ENCODE measurements at regions not wholly inside any gene's neighbourhood (a gene's known extent, or its start where the extent isn't known, plus 50 kb on each side); places are given as distances from the start of the nearest gene placed in this dataset.

- TF ChIP-seq EZH2 (IDR thresholded peaks at IDR 0.05; ENCODE audit: low read depth) (no peak), CTCF (conservative IDR thresholded peaks at IDR 0.05) (no peak)
These were observed 246.8 kb upstream of the STXBP5 start for GRCh38 chr6:146957181-146958093.
